Astrocyte of the cerebellum (primary cell): ENCODE measurements at regions not wholly inside any gene's neighbourhood (a gene's known extent, or its start where the extent isn't known, plus 50 kb on each side); places are given as distances from the start of the nearest gene placed in this dataset.

Source experiments
- DNase-seq: peaks from one replicate; pipeline ENCODE4 v3.0.0-alpha.2; 2011; ENCODE audit warnings: low read depth
- H3K4me3 ChIP-seq: 2 replicates; pipeline ENCODE4 v1.5.1; 2011; ENCODE audit warnings: mild to moderate bottlenecking, low read depth, low read length, moderate library complexity
- in situ Hi-C: cut with HindIII; loops from 2 replicates; pipeline ENCODE4 v1.10.0; 2017; ENCODE audit warnings: low sequenced_read_pairs
- TF ChIP-seq, protein P1 (sequence below): IDR thresholded peaks from 2 replicates; pipeline ENCODE4 v1.5.1; 2012; ENCODE audit warnings: low read length, low read depth, moderate library complexity, mild to moderate bottlenecking; ENCODE audit errors: missing control alignments

DNA sequence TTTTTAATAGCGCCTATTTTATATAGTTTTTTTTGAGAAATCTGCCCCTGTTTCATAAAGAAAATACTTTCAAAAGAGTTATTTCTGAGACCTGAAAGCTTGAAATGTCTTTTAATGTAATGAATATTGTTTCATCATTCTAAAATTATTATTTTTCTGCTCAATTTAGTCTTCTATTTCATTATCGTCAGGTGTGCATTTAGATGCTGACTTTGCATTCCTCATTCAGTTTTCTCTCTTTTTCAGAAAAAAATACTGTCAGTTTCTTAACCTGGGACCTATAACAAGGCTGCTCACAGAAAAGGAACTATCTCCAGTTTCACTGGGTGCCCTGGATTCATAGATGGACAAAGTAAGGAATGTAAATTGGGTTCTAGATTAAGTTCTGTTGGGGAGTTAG is 1631.7 kb downstream of the SUCLG1 start:
- no peak for DNase-seq
- in situ Hi-C loops = no loop called here
- TF ChIP-seq, protein P1, sequence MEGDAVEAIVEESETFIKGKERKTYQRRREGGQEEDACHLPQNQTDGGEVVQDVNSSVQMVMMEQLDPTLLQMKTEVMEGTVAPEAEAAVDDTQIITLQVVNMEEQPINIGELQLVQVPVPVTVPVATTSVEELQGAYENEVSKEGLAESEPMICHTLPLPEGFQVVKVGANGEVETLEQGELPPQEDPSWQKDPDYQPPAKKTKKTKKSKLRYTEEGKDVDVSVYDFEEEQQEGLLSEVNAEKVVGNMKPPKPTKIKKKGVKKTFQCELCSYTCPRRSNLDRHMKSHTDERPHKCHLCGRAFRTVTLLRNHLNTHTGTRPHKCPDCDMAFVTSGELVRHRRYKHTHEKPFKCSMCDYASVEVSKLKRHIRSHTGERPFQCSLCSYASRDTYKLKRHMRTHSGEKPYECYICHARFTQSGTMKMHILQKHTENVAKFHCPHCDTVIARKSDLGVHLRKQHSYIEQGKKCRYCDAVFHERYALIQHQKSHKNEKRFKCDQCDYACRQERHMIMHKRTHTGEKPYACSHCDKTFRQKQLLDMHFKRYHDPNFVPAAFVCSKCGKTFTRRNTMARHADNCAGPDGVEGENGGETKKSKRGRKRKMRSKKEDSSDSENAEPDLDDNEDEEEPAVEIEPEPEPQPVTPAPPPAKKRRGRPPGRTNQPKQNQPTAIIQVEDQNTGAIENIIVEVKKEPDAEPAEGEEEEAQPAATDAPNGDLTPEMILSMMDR = no peak
- H3K4me3 ChIP-seq = no peak overlapping the region

DNA sequence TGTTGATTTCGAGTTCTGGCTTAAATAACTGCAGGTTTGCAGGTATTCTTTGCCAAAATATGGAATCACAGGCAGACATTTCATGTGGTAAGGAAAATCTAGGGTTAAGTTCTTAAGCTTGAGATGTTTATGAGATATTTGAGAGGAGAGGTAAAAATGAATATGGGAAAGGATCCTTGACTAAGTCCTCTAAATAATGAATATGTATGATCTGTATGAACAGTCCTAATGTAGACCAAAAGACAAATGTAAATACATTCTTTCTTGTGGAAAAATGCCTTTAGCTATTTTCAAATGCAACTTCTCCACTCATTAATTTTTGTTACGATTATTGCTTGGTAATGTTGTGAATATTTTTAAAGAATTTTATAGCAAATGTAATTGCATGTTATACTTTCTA is 1632.6 kb downstream of the SUCLG1 start:
- in situ Hi-C loops = no loop called here
- TF ChIP-seq, protein P1 = no peak
- DNase-seq = no peak
- H3K4me3 ChIP-seq = no peak overlapping the region

DNA sequence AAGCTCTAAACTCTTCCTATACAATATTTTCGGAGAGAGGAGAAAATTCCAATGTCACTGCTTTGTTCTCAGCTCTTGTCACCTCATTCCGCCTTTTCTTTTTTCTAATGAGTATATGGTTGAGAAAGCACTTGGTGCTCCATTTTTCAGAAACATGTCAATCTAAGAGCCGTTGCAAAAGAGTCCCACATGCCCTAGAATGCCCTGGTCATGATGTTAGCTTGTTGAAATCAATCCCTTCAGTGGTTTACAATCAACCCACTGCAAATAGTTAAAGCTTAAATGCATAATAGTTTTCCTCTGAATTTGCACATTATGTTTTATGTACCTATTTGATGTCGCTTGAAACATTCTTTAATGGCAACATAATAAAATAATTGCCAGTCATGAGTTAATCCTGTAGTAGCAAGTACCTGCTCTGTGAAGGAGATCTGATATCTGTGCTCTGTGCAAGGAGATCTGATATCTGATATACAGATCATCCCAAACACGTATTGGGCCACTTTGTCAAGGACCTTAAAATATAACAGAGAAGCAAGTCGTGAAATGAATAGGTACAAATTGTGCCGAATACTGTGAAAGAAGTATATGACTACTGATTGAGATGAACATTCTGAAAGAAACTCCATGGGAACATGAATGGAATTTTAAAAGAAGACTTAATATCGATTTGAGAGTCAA is 1633.5 kb downstream of the SUCLG1 start:
- H3K4me3 ChIP-seq = no peak overlapping the region
- in situ Hi-C loops = no loop called here
- no peak for DNase-seq
- TF ChIP-seq, protein P1 = no peak

DNA sequence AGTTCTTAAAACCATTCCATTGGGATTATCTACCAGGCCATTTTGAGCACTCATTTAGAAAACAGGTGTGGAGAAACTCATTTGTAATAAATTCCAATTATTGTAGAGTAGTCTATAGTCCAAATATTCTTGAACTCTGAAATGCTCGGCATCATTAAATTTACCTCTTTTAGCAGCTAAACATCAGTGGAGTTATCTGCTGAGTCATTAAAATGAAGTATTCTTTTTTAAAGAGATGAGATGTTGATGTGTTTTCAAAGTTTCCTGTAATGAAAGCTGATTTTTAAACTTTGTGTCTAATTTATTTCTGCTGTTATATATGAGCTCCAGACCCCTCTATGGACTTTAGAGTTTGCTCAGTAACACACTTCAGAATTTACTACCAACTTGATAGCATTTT is 1635.2 kb downstream of the SUCLG1 start:
- no peak overlapping the region for H3K4me3 ChIP-seq
- DNase-seq = no peak
- in situ Hi-C loops = no loop called here
- TF ChIP-seq, protein P1 = no peak

DNA sequence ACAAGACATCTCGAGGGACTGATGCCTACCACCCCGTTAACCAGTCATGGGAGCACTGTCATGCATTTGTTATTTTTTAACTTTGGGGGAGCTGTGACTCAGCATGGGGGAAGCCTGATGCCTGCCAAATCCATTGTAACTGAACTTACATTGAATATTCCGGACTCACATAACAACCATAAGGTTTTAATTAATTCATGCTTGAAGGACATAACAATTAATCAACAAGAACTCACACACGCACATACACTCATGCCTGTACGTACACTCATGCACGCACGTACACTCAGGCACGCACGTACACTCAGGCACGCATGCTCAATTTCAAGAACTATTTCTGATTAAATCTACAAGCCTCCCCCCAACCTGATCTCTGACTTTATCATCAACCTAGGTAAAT is 1639.1 kb downstream of the SUCLG1 start:
- peak; percentile 26 for DNase-seq
- TF ChIP-seq, protein P1 = no peak
- in situ Hi-C loops = no loop called here
- H3K4me3 ChIP-seq = no peak overlapping the region

DNA sequence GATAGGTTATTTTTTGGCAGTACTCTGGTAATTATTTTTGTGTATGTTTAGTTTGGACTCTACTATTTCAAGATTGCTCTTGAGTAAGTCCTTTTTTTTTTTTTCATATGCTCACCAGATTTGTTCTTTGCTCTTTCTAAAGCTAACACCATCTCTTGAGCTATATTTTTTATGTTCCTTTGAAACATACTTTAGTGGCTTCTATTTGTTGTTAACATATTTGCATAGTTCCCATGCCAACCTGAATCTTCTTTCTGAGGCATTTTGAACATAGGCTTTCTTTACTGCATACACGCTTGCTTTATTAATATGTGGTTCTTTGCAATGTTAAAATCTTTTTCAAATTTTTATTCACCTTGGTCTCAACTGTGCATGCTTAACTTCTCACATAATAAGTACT is 1644.9 kb downstream of the SUCLG1 start:
- TF ChIP-seq, protein P1 = no peak
- no peak for DNase-seq
- no peak overlapping the region for H3K4me3 ChIP-seq
- in situ Hi-C loops = no loop called here
